ENCODE measurements at regions not wholly inside any gene's neighbourhood (a gene's known extent, or its start where the extent isn't known, plus 50 kb on each side); places are given as distances from the start of the nearest gene placed in this dataset.

DNA sequence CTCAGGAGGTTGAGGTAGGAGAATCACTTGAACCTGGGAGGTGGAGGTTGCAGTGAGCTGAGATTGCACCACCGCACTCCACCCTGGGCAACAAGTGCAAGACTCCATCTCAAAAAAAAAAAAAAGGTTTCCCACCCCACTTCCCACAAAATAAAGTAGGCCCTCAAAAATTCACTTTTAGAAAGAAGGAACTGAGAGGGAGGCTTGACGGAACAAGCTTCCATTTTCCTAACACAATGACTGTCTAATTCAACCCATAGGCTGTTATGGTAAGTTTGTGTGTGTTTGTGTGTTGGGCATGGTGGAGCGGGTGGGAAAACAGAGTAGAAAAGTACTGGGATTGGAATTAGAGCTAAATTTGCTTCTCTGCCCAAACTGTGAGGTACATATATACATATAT lies 98.4 kb upstream of the MAN1A1 start:
- ChIA-PET POLR2A (no interaction called here), CTCF (no interaction called here)

DNA sequence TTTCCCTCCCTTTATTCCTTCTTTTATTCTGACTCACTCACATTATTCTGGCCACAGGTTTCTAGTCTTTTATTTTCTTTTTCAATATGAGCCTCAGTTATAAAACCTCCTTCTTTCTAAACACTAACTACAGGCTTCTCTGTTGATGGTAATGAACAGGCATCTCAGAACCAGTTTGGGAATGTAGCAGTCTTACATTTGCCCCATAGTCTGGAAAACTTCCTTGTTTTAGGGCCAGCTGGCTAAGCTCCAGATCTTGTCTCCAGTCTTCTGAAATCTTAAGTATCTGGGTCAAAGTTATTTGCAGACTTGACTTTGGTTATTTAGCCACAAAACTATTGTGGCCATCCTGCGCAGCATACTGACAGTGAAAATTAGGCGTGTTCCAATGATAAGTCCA lies 97.0 kb upstream of the MAN1A1 start:
- ChIA-PET POLR2A (no interaction called here), CTCF (no interaction called here)
- peak; percentile 42 for DNase-seq (ENCODE audit: low read depth, low spot score)
- no peak overlapping the region for H3K4me3 ChIP-seq (ENCODE audit: low read depth, low read length)
- TF ChIP-seq, protein P1, sequence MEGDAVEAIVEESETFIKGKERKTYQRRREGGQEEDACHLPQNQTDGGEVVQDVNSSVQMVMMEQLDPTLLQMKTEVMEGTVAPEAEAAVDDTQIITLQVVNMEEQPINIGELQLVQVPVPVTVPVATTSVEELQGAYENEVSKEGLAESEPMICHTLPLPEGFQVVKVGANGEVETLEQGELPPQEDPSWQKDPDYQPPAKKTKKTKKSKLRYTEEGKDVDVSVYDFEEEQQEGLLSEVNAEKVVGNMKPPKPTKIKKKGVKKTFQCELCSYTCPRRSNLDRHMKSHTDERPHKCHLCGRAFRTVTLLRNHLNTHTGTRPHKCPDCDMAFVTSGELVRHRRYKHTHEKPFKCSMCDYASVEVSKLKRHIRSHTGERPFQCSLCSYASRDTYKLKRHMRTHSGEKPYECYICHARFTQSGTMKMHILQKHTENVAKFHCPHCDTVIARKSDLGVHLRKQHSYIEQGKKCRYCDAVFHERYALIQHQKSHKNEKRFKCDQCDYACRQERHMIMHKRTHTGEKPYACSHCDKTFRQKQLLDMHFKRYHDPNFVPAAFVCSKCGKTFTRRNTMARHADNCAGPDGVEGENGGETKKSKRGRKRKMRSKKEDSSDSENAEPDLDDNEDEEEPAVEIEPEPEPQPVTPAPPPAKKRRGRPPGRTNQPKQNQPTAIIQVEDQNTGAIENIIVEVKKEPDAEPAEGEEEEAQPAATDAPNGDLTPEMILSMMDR (IDR thresholded peaks at IDR 0.05; ENCODE audit: low read depth, low read length) = no peak
- H3K27me3 ChIP-seq (ENCODE audit: control insufficient read depth, insufficient read depth, low read length) = no peaks in the 10 kb centered on the region
- no peaks in the 10 kb centered on the region for H3K9me3 ChIP-seq (ENCODE audit: control insufficient read depth, insufficient read depth, low read length)
- H3K27ac ChIP-seq (ENCODE audit: low read depth, low read length) = no peak overlapping the region

More for the DNA sequence above, 98.4 kb upstream of the MAN1A1 start:
- no peaks in the 10 kb centered on the region for H3K27me3 ChIP-seq (ENCODE audit: control insufficient read depth, insufficient read depth, low read length)
- no peak for DNase-seq (ENCODE audit: low read depth, low spot score)
- no peak overlapping the region for H3K4me3 ChIP-seq (ENCODE audit: low read depth, low read length)
- TF ChIP-seq, protein P1 (IDR thresholded peaks at IDR 0.05; ENCODE audit: low read depth, low read length) = no peak
- no peak overlapping the region for H3K27ac ChIP-seq (ENCODE audit: low read depth, low read length)
- no peaks in the 10 kb centered on the region for H3K9me3 ChIP-seq (ENCODE audit: control insufficient read depth, insufficient read depth, low read length)

GRCh38 chr6:119446115-119446554 lies 96.6 kb upstream of the MAN1A1 start:
- H3K4me3 ChIP-seq (ENCODE audit: low read depth, low read length) = no peak overlapping the region

GRCh38 chr6:119445666-119446065 lies 96.1 kb upstream of the MAN1A1 start:
- peaks cover 6% of the 10 kb centered on the region; the same call in 1 of the 2 replicates for H3K9me3 ChIP-seq (ENCODE audit: control insufficient read depth, insufficient read depth, low read length)
- TF ChIP-seq, protein P1 (IDR thresholded peaks at IDR 0.05; ENCODE audit: low read depth, low read length) = no peak
- no peak overlapping the region for H3K4me3 ChIP-seq (ENCODE audit: low read depth, low read length)
- ChIA-PET POLR2A (no interaction called here), CTCF (no interaction called here)
- H3K27me3 ChIP-seq (ENCODE audit: control insufficient read depth, insufficient read depth, low read length) = no peaks in the 10 kb centered on the region
- no peak for DNase-seq (ENCODE audit: low read depth, low spot score)
- H3K27ac ChIP-seq (ENCODE audit: low read depth, low read length) = peak overlapping the region; percentile 4

More at GRCh38 chr6:119446115-119446554, 96.6 kb upstream of the MAN1A1 start:
- Histone ChIP-seq H3K27ac (ENCODE audit: low read depth, low read length) (peak overlapping the region; percentile 4), H3K27me3 (ENCODE audit: control insufficient read depth, insufficient read depth, low read length) (no peaks in the 10 kb centered on the region), H3K9me3 (ENCODE audit: control insufficient read depth, insufficient read depth, low read length) (peaks cover 2% of the 10 kb centered on the region; the same call in 1 of the 2 replicates)
- ChIA-PET CTCF (no interaction called here), POLR2A (no interaction called here)
- DNase-seq (ENCODE audit: low read depth, low spot score) = no peak
- TF ChIP-seq, protein P1 (IDR thresholded peaks at IDR 0.05; ENCODE audit: low read depth, low read length) = no peak

- H3K4me3 ChIP-seq (ENCODE audit: low read depth, low read length) = no peak overlapping the region
- H3K9me3 ChIP-seq (ENCODE audit: control insufficient read depth, insufficient read depth, low read length) = peaks cover 7% of the 10 kb centered on the region; the same call in 1 of the 2 replicates
- no peak for DNase-seq (ENCODE audit: low read depth, low spot score)
- no peak overlapping the region for H3K27ac ChIP-seq (ENCODE audit: low read depth, low read length)
- POLR2A ChIA-PET = no interaction called here
- TF ChIP-seq, protein P1 (IDR thresholded peaks at IDR 0.05; ENCODE audit: low read depth, low read length) = no peak
- CTCF ChIA-PET = no interaction called here
- no peaks in the 10 kb centered on the region for H3K27me3 ChIP-seq (ENCODE audit: control insufficient read depth, insufficient read depth, low read length)
Observed at GRCh38 chr6:119444642-119445557, 95.3 kb upstream of the MAN1A1 start.

All from AG04450 (cell line).